RPMI8226 (cell line): ENCODE measurements at regions not wholly inside any gene's neighbourhood (a gene's known extent, or its start where the extent isn't known, plus 50 kb on each side); places are given as distances from the start of the nearest gene placed in this dataset.

Experiments
- DNase-seq: peaks from one replicate; pipeline ENCODE4 v3.0.0-alpha.2; 2015

DNA sequence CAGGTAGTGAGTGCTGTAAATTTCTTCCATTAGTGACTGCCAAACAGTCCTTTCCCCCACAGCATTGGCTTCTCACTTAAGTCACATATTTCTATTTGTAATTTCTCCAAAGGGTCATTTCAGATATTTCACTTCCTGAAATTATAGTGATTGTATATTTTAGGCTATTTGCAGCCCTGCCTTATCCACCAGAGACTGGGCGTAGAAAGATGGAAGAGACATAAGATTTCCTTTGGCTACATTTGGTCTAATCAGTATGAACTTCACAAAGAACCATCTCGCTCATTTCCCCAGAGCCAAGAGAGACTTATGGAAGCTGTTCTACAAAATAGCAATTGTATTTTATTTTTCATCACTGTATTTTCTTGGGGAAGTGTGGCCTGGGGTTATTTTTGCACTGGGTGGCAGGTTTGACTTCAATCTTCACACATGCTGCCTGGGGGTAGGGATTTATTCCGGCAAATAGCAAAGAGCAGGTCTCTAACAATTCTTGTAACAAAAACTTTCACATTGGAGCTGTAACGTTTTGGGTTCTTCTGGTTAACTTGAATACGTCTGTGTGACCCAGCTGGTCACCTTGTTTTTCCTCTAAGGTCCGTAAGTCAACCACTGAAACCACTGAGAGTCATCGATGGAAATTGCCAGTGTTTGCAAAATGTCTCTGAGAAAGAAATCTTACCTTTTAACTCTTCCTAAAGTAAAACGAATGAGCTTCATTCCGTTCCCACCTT, 170.6 kb upstream of the SERPINE2 start:
- DNase-seq = no peak

DNA sequence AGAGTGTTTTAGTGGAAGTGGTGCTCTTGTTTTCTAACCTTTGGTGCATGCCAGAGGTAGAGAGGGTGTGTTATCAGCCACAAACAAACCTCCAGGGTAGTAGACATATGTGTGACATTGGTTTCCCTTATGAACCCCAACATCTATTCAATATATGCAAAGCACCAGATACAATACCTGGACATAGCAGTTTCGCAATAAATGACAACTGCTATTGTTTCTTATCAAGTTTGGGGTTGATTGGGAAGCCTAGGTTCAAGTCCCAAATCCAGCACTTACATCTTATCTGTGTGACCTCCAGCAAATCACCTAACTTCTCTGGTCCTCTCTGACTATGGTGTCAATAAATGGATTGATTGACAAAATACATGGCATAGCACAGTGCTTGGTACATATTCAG, 169.4 kb upstream of the SERPINE2 start:
- no peak for DNase-seq

DNA sequence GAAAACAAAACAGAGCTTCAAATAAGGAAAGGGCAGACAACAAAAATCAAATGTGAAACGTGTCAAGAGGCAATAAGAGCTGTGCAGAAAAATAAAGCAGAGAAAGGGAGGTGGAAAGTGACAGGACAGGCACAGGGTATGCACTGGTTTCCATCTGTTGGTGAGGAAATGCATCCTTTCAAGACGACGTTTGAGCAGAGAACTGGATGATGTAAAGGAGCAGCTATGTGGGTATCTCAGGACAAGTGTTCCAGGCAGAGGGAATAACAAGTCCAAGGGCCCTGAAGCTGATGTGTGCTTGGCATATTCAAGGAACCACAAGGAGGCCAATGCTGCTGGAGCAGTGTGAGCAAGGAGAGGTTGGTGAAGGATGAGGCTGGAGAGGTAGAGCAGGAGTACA, 168.9 kb upstream of the SERPINE2 start:
- no peak for DNase-seq

DNA sequence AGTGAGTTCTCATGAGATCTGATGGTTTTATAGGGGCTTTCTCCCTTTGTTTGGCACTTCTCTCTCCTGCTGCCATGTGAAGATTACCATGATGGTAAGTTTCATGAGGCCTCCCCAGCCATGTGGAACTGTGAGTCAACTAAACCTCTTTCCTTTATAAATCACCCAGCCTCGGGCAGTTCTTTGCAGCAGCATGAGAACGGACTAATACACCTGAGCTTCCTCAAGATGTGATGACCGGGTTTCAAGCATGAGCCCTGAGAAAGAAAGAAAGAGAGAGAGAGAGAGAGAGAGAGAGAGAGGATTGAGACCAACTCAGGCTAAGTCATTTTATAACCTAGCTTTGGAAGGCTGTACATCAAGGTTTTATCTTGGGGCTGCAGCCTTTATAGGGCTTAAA, 167.7 kb upstream of the SERPINE2 start:
- no peak for DNase-seq

DNA sequence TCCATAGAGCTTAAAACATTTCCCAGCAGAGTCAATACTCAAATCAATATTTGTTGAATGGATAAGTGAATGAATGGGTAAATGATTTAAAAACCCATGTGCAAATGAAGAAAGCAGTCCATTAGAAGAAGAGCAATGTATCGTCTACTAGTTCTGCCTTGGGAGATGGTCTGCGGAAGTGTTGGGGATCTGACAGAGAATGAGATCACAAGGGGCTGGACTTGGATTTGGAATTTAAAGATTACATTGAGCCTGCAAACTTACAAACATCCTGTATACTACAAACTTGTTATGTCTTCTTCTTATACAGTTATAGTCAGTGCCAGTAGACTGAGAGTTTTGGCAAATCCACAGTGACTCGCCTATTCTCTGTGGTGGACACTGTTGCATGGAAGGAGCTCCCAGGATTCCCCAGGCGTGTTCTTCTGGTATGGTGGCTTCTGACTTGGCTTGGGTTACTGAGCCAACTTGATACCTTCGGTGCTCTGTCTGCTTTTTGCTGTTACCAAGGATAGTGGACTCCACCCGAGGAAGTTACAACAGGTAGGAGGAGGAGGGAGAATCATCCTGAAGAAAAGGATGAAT, 163.3 kb upstream of the SERPINE2 start:
- DNase-seq = no peak

DNA sequence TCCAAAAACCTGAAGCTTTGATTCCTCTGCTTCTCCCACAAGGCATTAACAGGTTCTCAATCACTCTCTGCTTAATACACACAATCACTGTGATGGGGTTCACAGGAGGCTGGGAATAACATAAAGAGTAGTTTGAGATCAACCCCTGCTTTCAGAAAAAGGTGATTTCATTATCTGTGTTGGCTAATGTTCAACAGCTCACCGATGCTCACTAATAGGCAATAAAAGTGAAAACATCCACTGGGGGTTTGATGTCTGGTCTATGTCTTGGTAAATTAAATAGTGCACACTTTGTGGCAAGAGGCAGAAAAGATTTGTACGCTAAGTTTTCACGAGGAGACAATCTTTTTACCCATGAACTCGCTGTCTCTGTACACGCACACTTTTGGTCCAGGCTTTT, 159.3 kb upstream of the SERPINE2 start:
- no peak for DNase-seq

DNA sequence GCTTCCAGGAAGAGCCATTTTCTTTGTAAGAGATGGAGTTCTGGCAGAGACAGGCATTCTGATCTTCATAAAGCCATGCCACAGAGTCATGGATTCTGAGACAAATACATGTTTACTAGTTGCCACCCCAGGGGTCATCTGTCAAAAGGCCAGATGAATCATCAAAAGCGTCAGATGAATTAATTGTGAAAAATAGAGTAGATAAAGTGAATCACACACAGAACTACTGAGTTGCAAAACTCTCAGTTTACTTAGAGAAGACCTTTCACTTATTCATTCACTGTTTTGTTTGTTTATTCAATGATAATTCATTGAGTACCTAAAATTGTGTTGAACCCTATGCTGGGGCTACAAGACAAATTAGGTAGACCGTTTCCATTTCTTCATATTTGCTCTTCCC, 157.7 kb upstream of the SERPINE2 start:
- no peak for DNase-seq

DNA sequence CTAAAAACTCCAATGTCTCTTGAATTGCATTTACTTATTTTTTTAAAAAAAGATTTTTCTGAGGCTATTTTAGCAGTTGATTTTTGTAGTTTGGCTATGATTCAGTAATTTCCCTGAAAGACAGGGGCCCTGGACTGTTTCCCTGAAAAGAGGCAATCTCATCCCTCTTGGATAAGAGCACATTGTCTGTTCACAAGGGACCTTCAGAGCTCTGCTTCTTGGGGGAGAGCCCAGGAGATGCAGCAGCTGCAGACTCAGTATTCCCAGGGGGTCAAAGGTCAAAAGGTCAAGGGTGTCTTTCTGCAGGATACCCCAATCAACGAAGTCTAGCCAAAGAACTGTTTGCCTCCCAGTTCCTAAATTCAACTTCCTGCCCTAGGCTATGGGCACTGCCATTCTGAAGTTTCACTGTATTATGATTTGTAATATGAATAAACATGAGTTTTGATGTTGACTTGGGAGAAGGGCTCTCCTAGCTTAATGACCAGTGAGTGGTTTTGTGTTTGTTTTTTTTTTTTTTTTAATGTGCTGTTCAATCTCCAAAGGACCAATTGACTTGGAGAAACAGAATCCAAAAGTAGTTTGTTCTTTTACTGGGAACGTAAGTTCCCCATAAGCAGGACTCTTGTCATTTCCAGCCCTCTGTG, 157.0 kb upstream of the SERPINE2 start:
- DNase-seq = no peak

DNA sequence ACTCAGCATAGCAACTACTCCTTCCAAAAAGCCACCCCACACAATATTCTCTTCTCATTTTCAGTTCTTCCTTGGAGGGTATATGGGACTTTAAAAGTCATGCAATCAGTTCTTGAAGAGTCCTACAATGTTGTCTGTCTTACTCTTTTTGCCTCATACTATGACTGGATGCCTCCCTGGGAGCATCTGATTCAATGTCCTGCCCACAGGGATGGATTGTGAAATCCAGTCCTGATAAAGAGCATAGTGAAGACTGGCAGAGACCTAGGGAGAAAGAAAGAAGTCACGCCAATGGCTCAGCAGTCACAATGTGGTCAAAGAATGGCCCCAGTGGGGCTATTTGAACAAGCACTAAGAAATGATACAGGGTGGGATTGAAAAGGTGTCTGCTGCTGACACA, 155.1 kb upstream of the SERPINE2 start:
- DNase-seq = no peak

DNA sequence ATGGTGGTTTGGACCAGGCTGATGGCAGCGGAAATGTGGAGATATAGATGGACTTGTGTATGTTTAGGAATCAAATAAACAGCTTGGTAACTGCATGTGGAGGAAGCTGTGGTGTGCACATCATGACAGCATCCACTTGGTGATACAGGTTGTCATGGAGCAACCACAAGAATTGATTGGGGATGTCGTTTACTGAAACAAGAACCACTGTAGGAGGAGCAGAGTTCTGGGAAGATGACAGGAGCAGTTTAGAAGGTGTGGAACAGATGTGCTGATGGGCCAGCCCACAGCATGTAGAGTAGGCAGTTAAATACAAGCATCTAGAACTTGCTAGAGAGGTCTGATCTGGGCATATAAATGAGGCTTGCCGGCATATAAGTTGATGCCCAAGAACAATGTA, 152.4 kb upstream of the SERPINE2 start:
- DNase-seq = no peak

DNA sequence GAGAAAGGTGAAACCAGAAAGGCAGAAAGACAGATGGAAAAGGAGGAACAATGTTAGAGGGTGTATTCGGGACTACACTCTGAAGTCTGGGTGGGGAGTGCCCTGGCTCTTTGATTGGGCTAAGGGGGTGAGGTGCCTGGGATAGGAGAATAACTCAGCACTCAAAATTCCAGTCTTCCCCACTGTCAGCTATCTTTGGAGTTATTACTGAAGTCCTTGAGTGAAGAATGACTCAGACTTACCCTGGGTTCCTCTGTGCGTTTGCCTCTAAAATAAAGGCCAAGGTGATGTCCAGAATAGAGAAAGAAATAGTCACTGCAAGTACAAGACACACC, 151.8 kb upstream of the SERPINE2 start:
- no peak for DNase-seq

DNA sequence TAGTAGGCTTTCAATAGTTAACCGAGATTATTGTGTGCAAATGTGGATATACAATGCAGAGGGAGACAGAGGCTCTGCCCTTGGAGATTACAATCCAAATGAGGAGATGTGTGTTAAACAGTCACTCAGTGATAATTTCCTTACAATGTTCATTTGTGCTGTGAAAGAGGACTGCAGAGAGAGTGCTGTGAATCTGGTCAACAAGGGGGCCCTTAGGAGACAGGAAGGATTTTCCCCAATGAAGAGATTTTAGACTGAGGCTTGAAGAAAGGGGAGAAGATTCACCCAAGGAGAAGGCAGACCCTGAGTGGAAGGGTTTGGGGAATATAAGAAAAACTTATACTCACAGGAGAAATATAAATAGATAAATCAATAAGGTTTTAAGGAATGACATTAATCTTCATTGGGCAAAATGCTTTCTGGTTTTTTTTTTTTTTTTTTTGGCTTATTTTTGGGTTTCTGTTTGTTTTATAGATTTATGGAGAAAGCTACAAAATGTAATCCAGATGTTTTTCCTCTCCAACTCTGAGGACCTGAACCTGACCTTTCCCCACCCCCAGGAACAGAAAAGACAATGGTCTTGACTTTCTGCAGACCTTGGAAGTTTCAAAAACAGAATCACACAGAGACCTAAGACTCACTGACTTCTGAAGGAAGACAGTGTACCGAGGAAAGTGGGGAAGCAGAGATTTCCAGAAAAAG, 151.3 kb upstream of the SERPINE2 start:
- DNase-seq = no peak

DNA sequence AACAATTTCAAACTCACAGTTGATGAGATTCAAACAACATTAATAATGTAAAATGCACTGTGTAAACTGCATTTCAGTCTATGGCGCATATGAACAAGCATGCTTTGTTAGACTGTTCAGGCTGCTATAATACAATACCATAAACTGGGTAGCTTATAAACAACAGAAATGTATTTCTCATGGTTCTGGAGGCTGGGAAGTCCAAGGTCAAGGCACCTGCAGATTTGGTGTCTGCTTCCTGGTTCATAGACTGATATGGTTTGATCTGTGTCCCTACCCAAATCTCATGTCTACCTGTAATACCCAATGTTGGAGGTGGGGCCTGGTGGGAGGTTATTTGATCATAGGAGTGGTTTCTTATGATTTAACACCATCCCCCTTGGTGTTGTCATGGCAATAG, 148.1 kb upstream of the SERPINE2 start:
- no peak for DNase-seq

DNA sequence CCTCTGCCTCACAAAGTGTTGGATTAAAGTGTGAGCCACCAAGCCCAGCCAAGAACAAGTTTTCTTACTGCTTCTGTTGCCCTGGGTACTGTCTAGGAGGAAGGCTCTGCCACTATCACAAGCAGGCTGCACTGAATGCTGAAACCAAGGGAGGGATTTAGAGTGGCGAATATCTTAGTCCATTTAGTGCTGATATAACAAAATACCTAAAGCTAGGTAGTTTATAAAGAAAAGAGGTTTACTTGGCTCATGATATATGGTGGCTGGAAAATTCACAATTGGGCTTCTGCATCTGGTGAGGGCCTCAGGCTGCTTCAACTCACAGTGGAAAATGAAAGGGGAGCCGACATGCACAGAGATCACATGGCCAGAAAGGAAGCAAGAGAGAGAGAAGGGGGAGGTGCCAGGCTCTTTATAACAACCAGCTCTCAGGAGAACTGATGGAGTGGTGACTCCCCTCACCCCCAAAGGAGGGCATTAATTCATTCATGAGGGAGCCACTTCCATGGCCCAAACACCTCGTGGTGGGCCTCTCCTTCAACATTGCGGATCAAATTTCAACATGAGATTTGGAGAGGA, 146.0 kb upstream of the SERPINE2 start:
- no peak for DNase-seq

DNA sequence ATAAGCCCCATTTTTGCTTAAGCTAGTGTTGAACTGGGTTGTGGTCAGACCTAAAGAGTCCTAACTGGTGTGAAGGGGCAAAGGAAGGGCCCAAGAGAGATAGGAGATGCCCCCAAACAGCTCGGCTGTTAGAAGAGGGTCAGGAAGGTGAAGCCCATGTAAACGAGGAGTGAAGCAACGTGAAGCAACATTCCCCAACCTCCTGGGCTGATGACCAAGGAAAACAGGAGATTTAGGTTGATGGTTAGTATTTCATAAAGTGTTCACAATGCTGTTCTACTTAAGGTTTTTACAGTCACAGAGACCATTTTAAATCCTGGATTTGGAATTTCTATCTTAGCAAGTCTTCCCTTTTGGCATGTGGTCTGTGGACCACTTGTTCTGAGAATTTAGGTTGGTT, 144.0 kb upstream of the SERPINE2 start:
- no peak for DNase-seq

DNA sequence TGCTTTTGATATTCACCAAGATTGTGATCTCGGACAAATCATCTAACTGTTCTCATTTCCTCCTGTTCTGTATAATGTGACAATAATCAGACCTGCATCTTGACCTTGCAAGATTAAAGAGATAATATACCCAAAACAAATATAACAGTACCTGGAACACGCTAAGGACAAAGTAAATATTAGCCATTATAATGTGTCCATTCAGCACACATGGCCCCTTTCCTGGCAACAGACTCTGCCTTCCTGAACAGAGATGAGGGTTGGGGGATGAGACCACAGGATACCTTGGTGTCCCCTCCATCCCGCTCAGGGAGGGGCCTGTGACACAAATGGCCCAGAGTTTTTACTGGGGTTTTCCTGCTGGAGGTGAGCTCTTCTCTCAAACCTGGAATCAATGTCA, 143.4 kb upstream of the SERPINE2 start:
- no peak for DNase-seq

DNA sequence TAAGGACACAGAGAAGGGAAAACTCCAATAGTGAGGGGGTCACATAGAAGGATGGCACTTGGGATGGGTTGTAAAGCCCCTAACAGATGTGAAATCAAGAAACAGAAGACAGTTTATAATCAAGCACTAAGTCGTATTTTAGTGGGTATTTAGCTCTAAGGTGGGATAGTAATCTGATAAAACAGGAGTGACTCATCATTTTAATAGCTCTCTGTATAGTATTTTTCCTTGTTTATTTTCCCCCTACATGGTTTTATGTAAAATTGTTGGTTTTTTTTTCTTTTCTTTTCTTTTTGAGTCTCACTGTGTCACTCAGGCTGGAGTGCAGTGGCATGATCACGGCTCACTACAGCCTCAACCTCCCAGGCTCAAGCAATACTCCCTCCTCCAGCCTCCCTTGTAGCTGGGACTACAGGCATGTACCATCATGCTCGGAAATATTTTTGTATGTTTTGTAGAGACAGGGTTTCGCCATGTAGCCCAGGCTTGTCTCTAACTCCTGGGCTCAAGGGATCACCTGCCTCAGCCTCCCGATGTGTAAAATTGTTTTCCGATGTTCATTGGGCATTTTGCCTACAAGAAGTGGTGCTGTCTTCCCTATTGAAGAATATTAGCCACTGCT, 142.6 kb upstream of the SERPINE2 start:
- no peak for DNase-seq

DNA sequence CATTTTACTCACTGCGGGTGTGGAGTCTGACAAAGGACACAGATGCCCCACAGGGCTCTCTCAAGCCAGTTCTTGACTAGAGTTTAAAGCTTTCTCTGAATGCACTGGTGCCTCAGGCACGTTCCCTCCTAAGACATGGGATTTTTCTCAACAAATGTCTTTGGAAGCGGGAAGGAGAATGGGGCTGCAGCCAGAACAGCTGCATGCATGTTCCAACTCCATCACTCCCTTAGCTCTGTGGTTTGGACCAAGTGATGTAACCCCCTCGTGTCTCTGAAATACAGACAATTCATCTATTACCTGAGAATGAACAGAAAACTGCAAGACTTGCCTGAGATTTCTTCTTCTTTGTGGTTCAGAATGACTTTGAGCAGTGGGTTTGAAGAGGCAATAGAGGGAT, 141.7 kb upstream of the SERPINE2 start:
- DNase-seq = no peak

DNA sequence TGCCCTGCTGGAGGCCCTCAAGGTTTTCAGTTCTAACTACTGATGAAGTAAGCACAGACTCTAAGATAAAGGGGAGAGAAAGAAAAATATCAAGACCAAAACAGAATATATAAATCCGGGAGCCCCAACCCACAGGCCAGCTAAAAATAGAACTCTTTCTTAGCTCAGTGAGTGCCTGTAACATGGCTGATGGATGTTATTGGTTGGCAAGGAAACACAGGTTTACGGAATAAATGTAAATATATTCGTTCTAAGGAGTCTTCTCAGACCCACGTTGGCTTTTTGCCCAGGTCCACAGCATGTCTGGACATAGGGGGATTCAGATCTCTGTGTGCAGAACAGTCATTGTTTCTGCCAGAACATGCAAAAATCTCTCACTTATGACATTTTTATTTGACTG, 139.0 kb upstream of the SERPINE2 start:
- DNase-seq = no peak

DNA sequence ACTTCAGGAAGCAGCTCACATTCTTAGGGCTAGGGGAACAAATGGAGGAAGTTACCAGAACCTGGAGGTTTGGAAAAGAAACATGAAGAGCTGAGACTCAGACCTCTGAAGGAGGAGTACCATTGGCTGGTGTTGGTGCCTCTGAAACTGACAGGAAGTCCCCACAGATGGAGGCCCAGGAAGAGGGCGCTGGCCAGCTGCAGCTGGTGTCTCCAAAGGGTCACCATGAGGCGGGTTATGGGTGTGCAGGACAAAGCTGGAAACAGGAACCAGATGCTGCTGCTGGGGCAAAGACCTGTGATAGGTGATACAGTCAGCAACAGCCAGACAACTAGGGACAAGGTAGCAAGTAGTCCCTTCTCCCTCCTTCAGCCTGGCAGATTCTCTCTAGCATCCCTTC, 136.5 kb upstream of the SERPINE2 start:
- no peak for DNase-seq

DNA sequence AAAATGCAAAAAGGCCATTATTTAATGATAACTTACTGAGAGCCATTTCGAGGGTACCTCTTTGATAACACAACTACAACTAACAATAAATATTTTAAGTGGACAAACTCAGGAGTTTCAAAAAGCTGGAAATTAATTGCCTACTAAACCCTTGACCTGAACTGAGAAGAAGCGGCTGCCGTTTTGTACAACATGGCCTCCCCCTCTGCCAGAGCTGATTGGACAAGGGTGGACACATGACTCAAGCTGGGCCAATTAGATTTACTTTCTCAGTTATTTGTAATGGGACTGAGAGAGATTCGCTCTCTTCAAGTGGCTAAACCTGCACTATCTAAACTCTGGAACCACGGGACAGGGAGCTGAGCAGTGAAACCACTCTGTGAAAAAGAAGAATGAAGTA, 135.9 kb upstream of the SERPINE2 start:
- no peak for DNase-seq

DNA sequence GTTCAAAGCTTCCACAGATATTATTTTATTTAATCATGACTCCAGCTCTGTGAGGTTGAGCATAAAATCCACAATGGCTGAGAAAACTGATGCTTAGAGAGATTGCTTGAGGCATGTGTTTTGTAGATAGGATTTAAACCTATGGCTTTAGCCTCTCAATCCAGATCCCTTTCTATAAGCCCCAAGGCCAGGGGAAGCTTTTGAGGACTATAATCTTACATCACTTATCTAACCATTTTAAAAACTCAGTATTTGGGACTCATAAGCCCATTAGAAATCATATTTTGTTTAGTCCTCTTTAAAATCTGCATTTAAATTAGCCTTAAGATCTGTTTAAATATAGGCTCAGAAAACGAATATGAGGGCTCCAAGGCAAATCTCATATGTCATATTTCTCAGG, 135.4 kb upstream of the SERPINE2 start:
- DNase-seq = no peak

DNA sequence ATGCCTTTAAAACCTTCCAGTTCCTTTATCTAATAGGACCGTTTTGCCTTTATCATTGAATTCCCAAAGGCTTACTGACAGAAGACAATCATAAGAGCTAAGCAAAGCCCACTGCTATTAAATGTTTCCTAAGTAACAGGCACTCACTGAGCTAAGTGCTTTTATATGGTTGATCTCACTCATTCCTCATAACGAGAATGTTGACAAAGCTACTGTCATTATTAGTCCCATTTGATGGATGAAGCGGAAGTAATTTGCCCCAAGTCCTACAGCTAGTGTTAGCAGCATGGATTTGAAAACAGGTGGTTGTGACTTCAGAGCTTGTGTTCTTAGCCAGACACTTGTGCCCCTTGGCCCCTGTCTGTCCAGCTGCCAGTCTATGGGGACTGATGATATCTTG, 134.8 kb upstream of the SERPINE2 start:
- no peak for DNase-seq
